Chondrocyte (in vitro differentiated cells): ENCODE measurements at regions not wholly inside any gene's neighbourhood (a gene's known extent, or its start where the extent isn't known, plus 50 kb on each side); places are given as distances from the start of the nearest gene placed in this dataset.

Source experiments
- DNase-seq: peaks from one replicate; pipeline ENCODE4 v3.0.0; 2021; ENCODE audit warnings: mixed read lengths, low spot score
- H3K27ac Mint-ChIP-seq: one replicate; pipeline ENCODE4 v1.8.0; 2021; ENCODE audit warnings: mild to moderate bottlenecking, moderate library complexity, mixed read lengths; ENCODE audit not compliant: unreplicated experiment
- H3K27me3 Mint-ChIP-seq: 2 replicates; pipeline ENCODE4 v1.8.0; 2021; ENCODE audit warnings: low read depth, mixed read lengths
- H3K36me3 Mint-ChIP-seq: 2 replicates; pipeline ENCODE4 v1.8.0; 2021; ENCODE audit warnings: low read depth, mixed read lengths
- H3K4me1 Mint-ChIP-seq: 2 replicates; pipeline ENCODE4 v1.8.0; 2021; ENCODE audit warnings: low read depth, mild to moderate bottlenecking, mixed read lengths
- H3K4me3 Mint-ChIP-seq: one replicate; pipeline ENCODE4 v1.8.0; 2021; ENCODE audit warnings: mild to moderate bottlenecking, moderate library complexity, mixed read lengths; ENCODE audit not compliant: unreplicated experiment
- H3K9me3 Mint-ChIP-seq: 2 replicates; pipeline ENCODE4 v1.8.0; 2021; ENCODE audit warnings: low read depth, mixed read lengths
- TF ChIP-seq, protein P1 (sequence below): fragments of 200-600 bp; sonication (generic); IDR thresholded peaks from 2 replicates; pipeline ENCODE4 v1.5.0; 2021; ENCODE audit warnings: antibody characterized with exemption, mild to moderate bottlenecking, moderate library complexity

DNA sequence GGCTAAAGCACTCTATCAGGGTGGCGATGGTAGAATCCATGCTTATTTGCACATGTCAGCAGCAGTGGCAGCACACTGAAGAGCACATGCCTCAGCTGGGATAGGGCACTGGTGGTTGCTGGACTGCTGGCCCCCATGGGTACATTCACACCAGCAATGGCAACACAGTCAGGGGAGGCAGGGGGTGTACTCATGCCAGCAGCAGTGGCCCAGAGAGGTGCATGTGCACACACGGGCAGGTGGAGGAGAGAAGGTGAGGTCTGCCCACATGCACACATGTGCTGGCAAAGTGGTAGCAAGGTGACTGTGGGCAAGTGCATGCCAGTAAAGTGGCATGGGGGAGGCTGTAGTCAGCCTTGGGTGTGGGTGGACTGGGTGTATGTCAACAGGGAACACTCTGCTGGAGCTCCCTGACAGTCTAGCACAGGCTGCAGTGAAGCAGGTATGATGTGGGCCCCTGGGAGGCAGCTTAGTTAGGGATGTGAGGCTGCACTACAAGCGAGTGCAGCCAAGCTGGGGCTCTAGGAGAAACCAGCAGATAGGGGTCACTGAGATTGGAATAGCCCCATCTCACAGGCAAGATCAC, 53.9 kb upstream of the NPAP1 start:
- H3K36me3 Mint-ChIP-seq: no peaks in the 10 kb centered on the region
- H3K9me3 Mint-ChIP-seq: peaks cover 48% of the 10 kb centered on the region
- H3K27me3 Mint-ChIP-seq: no peaks in the 10 kb centered on the region
- no peak for DNase-seq
- TF ChIP-seq, protein P1, sequence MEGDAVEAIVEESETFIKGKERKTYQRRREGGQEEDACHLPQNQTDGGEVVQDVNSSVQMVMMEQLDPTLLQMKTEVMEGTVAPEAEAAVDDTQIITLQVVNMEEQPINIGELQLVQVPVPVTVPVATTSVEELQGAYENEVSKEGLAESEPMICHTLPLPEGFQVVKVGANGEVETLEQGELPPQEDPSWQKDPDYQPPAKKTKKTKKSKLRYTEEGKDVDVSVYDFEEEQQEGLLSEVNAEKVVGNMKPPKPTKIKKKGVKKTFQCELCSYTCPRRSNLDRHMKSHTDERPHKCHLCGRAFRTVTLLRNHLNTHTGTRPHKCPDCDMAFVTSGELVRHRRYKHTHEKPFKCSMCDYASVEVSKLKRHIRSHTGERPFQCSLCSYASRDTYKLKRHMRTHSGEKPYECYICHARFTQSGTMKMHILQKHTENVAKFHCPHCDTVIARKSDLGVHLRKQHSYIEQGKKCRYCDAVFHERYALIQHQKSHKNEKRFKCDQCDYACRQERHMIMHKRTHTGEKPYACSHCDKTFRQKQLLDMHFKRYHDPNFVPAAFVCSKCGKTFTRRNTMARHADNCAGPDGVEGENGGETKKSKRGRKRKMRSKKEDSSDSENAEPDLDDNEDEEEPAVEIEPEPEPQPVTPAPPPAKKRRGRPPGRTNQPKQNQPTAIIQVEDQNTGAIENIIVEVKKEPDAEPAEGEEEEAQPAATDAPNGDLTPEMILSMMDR: no peak
- H3K4me3 Mint-ChIP-seq: no peak overlapping the region
- no peak overlapping the region for H3K27ac Mint-ChIP-seq
- no peaks in the 10 kb centered on the region for H3K4me1 Mint-ChIP-seq
